K562 (cell line): ENCODE measurements at regions not wholly inside any gene's neighbourhood (a gene's known extent, or its start where the extent isn't known, plus 50 kb on each side); places are given as distances from the start of the nearest gene placed in this dataset.

Experiments
- ATAC-seq: fragments of 200-7000 bp; cut with Tn5 transposase; 3 replicates; pipeline ENCODE4 v1.9.1; 2020; ENCODE audit warnings: moderate library complexity
- BruUV-seq: library from RNA; stranded (reverse); fragments of 400-500 nt; replicated peaks from 2 replicates; lab custom pipeline; 2021; lab: Mats Ljungman, UMichigan
- CTCF ChIA-PET: fragments of 300-600 bp; formaldehyde crosslinking; extraction: SDS; loops from one replicate; lab custom pipeline; 2021; ENCODE audit warnings: low intra/inter-chr PET ratio; lab: Yijun Ruan, JAX
- POLR2A ChIA-PET: fragments of 300-600, 350-650 bp; sonication (Branson Sonifier 250); formaldehyde crosslinking; extraction: SDS; loops from one replicate; lab custom pipeline; 2021; ENCODE audit warnings: antibody characterized with exemption, inconsistent platforms; lab: Yijun Ruan, JAX
- DNase-seq, 4 experiments: peaks; one replicate each; pipeline versions ENCODE4 v3.0.0 to v3.0.0-alpha.2; 2011 to 2018; ENCODE audit warnings: low spot score in 3 of 4, mixed read lengths in 3 of 4; ENCODE audit errors: extremely low read depth in 1 of 4
- FAIRE-seq: peaks from 2 replicates; lab custom pipeline; 2011; peaks lifted over from hg19 to GRCh38; lab: Jason Lieb, UNC
- H2AFZ ChIP-seq: 2 replicates; pipeline ENCODE4 v1.6.0; 2011; ENCODE audit warnings: low read depth, low read length, control low read depth, inconsistent platforms
- H3K27ac ChIP-seq: fragments of 200-600 bp; 3 replicates; pipeline ENCODE4 v1.8.0; 2011; ENCODE audit warnings: low read depth, mild to moderate bottlenecking, control low read depth, inconsistent platforms, low read length, moderate library complexity, mixed read lengths; ENCODE audit errors: extremely low read depth
- H3K27me3 ChIP-seq, 2 experiments: fragments of 300-600 bp in 1 of 2; 2 replicates in 1 of 2; 3 replicates in 1 of 2; pipeline versions ENCODE4 v1.6.0 to v1.8.0; 2011; ENCODE audit warnings: inconsistent platforms in 2 of 2, low read length in 2 of 2, mild to moderate bottlenecking in 1 of 2, mixed read lengths in 1 of 2, moderate library complexity in 1 of 2; ENCODE audit not compliant: control insufficient read depth in 2 of 2, insufficient read depth in 2 of 2
- H3K36me3 ChIP-seq: fragments of 300-600 bp; 3 replicates; pipeline ENCODE4 v1.8.0; 2011; ENCODE audit warnings: mild to moderate bottlenecking, low read length, inconsistent platforms; ENCODE audit not compliant: control insufficient read depth, insufficient read depth
- H3K4me1 ChIP-seq, 2 experiments: fragments of 200-600 bp in 1 of 2; replicated peaks in 1 of 2; 2 replicates in 1 of 2; 3 replicates in 1 of 2; pipeline versions ENCODE4 v1.5.1 to v1.8.0; 2011; ENCODE audit warnings: inconsistent platforms in 2 of 2, low read length in 2 of 2, mild to moderate bottlenecking in 1 of 2, mixed read lengths in 1 of 2, moderate library complexity in 1 of 2; ENCODE audit not compliant: control insufficient read depth in 2 of 2, insufficient read depth in 2 of 2
- H3K4me2 ChIP-seq: 2 replicates; pipeline ENCODE4 v1.6.1; 2011; ENCODE audit warnings: low read length, control low read depth, inconsistent platforms, mixed read lengths; ENCODE audit not compliant: insufficient read depth
- H3K4me3 ChIP-seq: fragments of 200-600 bp; sonication (generic), shearing (Covaris generic); 2 replicates; pipeline ENCODE4 v1.5.1; 2016; ENCODE audit warnings: control low read depth, inconsistent platforms
- H3K79me2 ChIP-seq: fragments of 200-600 bp; 3 replicates; pipeline ENCODE4 v1.8.0; 2011; ENCODE audit warnings: low read length, inconsistent platforms; ENCODE audit not compliant: control insufficient read depth, insufficient read depth
- H3K9ac ChIP-seq, 2 experiments: 2 replicates each; pipeline versions ENCODE4 v1.6.0 to v1.6.1; 2011; ENCODE audit warnings: low read depth in 2 of 2, low read length in 2 of 2, control low read depth in 1 of 2, inconsistent platforms in 1 of 2, mild to moderate bottlenecking in 1 of 2, mixed read lengths in 1 of 2; ENCODE audit not compliant: insufficient read depth in 1 of 2
- H3K9me1 ChIP-seq: one replicate; pipeline ENCODE4 v1.6.0; 2011; ENCODE audit warnings: inconsistent platforms, mild to moderate bottlenecking, low read length, moderate library complexity; ENCODE audit not compliant: control insufficient read depth, insufficient read depth
- H3K9me3 ChIP-seq: replicated peaks from 2 replicates; pipeline ENCODE4 v1.5.1; 2011; ENCODE audit warnings: low read depth, low read length, inconsistent platforms; ENCODE audit not compliant: control insufficient read depth, insufficient read depth
- H4K20me1 ChIP-seq: replicated peaks from 2 replicates; pipeline ENCODE4 v1.6.1; 2011; ENCODE audit warnings: low read length, inconsistent platforms, mixed read lengths; ENCODE audit not compliant: control insufficient read depth, insufficient read depth
- CBX8 ChIP-seq: fragments of 200-600 bp; sonication (generic); IDR thresholded peaks from 2 replicates; pipeline ENCODE4 v1.6.1; 2012; ENCODE audit warnings: borderline replicate concordance, mixed run types, low read depth, mild to moderate bottlenecking, moderate library complexity, mixed read lengths, low read length, control low read depth, inconsistent platforms; ENCODE audit not compliant: poor library complexity, severe bottlenecking; ENCODE audit errors: extremely low read depth
- CEBPB ChIP-seq: fragments of 450-650 bp; IDR thresholded peaks from 2 replicates; pipeline ENCODE4 v1.6.1; 2016; ENCODE audit warnings: missing genetic modification characterization, missing compliant biosample characterization
- CEBPG ChIP-seq, 3 experiments: fragments of 200-800 bp in 1 of 3; sonication (Bioruptor generic) in 1 of 3; sonication (generic) in 1 of 3; formaldehyde crosslinking in 1 of 3; IDR thresholded peaks in 2 of 3; conservative IDR thresholded peaks in 1 of 3; 2 replicates each; pipeline versions ENCODE4 v1.6.1 to v1.8.0; 2016 to 2022; ENCODE audit warnings: missing compliant biosample characterization in 2 of 3, missing genetic modification characterization in 2 of 3, mild to moderate bottlenecking in 1 of 3, missing genetic modification reagents in 1 of 3
- IRF9 ChIP-seq: fragments of 450-650 bp; IDR thresholded peaks from 2 replicates; pipeline ENCODE4 v1.6.1; 2016; ENCODE audit warnings: missing biosample characterization, missing genetic modification characterization
- PHF8 ChIP-seq: fragments of 200-600 bp; sonication (generic); IDR thresholded peaks from 2 replicates; pipeline ENCODE4 v1.6.1; 2012; ENCODE audit warnings: mixed run types, mild to moderate bottlenecking, inconsistent platforms, low read length, moderate library complexity, borderline replicate concordance
- RFX5 ChIP-seq: IDR thresholded peaks from 2 replicates; pipeline ENCODE4 v1.6.1; 2011; ENCODE audit warnings: low read depth, mild to moderate bottlenecking, improper control_type of control experiment, low read length
- SP1 ChIP-seq: sonication (generic); formaldehyde crosslinking; IDR thresholded peaks from 2 replicates; pipeline ENCODE4 v1.8.1; 2022; ENCODE audit warnings: mild to moderate bottlenecking, missing genetic modification reagents
- ZBTB34 ChIP-seq: fragments of 250-450 bp; sonication (Bioruptor Pico); IDR thresholded peaks from 2 replicates; pipeline ENCODE4 v1.8.0; 2021; ENCODE audit warnings: mild to moderate bottlenecking, moderate library complexity
- ZNF77 ChIP-seq: fragments of 250-450 bp; sonication (Bioruptor Pico); IDR thresholded peaks from 2 replicates; pipeline ENCODE4 v1.5.0; 2020
- WGBS: fragments of 100-300 bp; shearing (Covaris generic); methylation state at CpG from one replicate; pipeline ENCODE4 v1.1.6; 2016; ENCODE audit warnings: low coverage, mixed read lengths; ENCODE audit not compliant: insufficient coverage; ENCODE audit errors: missing lambda C conversion rate; 5-methylcytosine and 5-hydroxymethylcytosine counted together
- in situ Hi-C: fragments of 300-500 bp; cut with MboI; formaldehyde crosslinking; loops from 4 replicates; pipeline ENCODE4 v1.15.0; 2018; ENCODE audit warnings: inconsistent platforms, mixed read lengths
- intact Hi-C: fragments of 100-400 bp; cut with micrococcal nuclease; formaldehyde crosslinking; loops from 2 replicates; pipeline ENCODE4 v1.14.2; 2022

DNA sequence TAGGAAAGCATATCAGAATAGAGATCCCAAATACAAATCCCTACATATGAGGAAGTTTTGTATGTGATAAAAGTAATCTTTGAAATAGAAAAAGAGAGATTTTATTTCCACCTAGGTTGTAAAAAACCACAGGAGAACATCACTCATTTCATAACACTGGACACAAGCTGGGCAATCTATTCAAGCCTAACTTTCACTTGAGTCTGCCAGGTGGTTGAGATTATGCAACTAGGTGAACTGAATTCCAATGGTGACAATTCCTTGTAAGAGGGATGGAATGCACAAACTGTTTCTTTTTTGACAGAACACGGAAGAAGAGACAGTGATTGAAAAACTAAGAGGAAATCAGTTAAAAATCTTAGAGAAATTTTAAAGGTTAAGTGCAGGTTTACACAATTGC, 619.6 kb upstream of the TMEFF2 start (continued):
- TF ChIP-seq PHF8 = no peak
- TF ChIP-seq CBX8 = no peak

DNA sequence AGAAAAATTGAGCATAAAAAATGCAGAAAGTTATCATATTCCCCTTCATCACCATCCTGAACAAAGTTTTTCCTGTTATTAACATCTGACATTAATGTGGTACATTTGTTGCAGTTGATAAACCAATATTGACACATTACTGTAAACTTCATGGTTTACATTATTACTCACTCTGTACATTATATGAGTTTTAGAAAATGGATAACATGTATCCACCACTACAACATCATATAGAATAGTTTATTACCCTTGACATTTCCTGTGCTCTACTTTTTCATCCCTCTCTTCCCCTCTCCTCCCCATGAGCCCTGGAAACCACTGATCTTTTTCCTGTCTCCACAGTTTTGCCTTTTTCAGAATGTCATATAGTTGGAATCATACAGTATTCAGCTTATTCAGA, 618.6 kb upstream of the TMEFF2 start:
- ChIA-PET CTCF (no interaction called here), POLR2A (no interaction called here)
- intact Hi-C loops (no loop called here), in situ Hi-C loops (no loop called here)
- Histone ChIP-seq H3K9me1 (no peaks in the 10 kb centered on the region), H3K9me3 (no peaks in the 10 kb centered on the region), H3K27ac (no peak overlapping the region), H3K27me3 (no peaks in the 10 kb centered on the region), H3K4me3 (no peak overlapping the region), H4K20me1 (no peaks in the 10 kb centered on the region), H3K9ac (no peak overlapping the region)
- ATAC-seq = no peak
- no TSS peak for BruUV-seq
- FAIRE-seq = no peak
- TF ChIP-seq ZNF77 (no peak), RFX5 (no peak)
- TF ChIP-seq, all 486 proteins: peak for 0
- no peak for DNase-seq
- H3K4me2 ChIP-seq = no peak overlapping the region
- H3K4me1 ChIP-seq = no peaks in the 10 kb centered on the region
- no peaks in the 10 kb centered on the region for H3K79me2 ChIP-seq
- no peak overlapping the region for H2AFZ ChIP-seq
- H3K36me3 ChIP-seq = no peaks in the 10 kb centered on the region

DNA sequence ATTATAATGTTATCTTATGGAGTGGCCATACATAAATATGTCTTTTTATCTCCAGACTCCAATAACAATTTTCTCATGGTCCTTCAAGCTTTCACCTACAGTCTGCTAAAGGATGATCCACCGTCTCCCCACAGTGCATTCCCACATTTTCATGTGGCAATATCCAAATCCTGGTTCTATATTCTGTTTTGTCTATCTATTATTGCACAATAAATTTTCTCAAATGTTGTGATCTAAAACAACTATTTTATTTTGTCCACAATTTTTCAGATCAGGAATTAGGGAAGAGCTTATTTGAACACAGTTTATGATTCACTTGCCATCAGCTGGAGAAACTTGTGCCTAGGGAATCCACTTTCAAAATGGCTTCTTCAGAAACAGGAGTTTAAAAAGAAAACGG, 614.4 kb upstream of the TMEFF2 start:
- no peaks in the 10 kb centered on the region for H3K4me1 ChIP-seq
- no peak overlapping the region for H3K9ac ChIP-seq
- H3K36me3 ChIP-seq = no peaks in the 10 kb centered on the region
- no peak overlapping the region for H3K27ac ChIP-seq
- no peak overlapping the region for H3K4me3 ChIP-seq
- TF ChIP-seq SP1 (no peak), CEBPG (CRISPR knock-in tag; IDR thresholded peaks at IDR 0.05) (no peak), CEBPG (tag; conservative IDR thresholded peaks at IDR 0.05 in 1 of 2, IDR thresholded peaks at IDR 0.05 in 1 of 2) (peak; percentile 39 to 97; a peak in 3 of 4 replicates), ZBTB34 (CRISPR knock-in tag) (no peak), CEBPB (tag) (peak; percentile 88), IRF9 (peak; percentile 59; the same call in 1 of the 2 replicates)
- 0% methylated on average over 2 of the region's 2 CpGs for WGBS
- ATAC-seq (no peak), FAIRE-seq (no peak), DNase-seq (no peak)
- BruUV-seq = no TSS peak
- no peak overlapping the region for H3K4me2 ChIP-seq
- ChIA-PET CTCF (no interaction called here), POLR2A (no interaction called here)
- H2AFZ ChIP-seq = no peak overlapping the region
- intact Hi-C loops (no loop called here), in situ Hi-C loops (no loop called here)
- H3K9me3 ChIP-seq = no peaks in the 10 kb centered on the region
- no peaks in the 10 kb centered on the region for H4K20me1 ChIP-seq
- H3K9me1 ChIP-seq = no peaks in the 10 kb centered on the region
- H3K27me3 ChIP-seq = no peaks in the 10 kb centered on the region
- no peaks in the 10 kb centered on the region for H3K79me2 ChIP-seq
